WERI-Rb-1 (cell line): ENCODE measurements at regions not wholly inside any gene's neighbourhood (a gene's known extent, or its start where the extent isn't known, plus 50 kb on each side); places are given as distances from the start of the nearest gene placed in this dataset.

Experiments
- DNase-seq: peaks from one replicate; pipeline ENCODE4 v3.0.0-alpha.2; 2020
- H3K27ac ChIP-seq: fragments of 250-450 bp; sonication (Bioruptor Pico); 2 replicates; pipeline ENCODE4 v1.5.1; 2020; ENCODE audit warnings: mild to moderate bottlenecking, moderate library complexity
- H3K27me3 ChIP-seq: fragments of 250-450 bp; sonication (Bioruptor Pico); 2 replicates; pipeline ENCODE4 v1.5.1; 2021; ENCODE audit warnings: mild to moderate bottlenecking, low read depth, moderate library complexity; ENCODE audit not compliant: insufficient read depth, severe bottlenecking
- H3K36me3 ChIP-seq: fragments of 250-450 bp; sonication (Bioruptor Pico); 2 replicates; pipeline ENCODE4 v1.5.1; 2020; ENCODE audit warnings: mild to moderate bottlenecking, moderate library complexity
- H3K4me3 ChIP-seq: 2 replicates; pipeline ENCODE4 v1.5.1; 2011; ENCODE audit warnings: low read depth, mild to moderate bottlenecking, control low read depth, low read length
- H3K9me3 ChIP-seq: fragments of 250-450 bp; sonication (Bioruptor Pico); 2 replicates; pipeline ENCODE4 v1.5.1; 2021; ENCODE audit warnings: mild to moderate bottlenecking, moderate library complexity; ENCODE audit not compliant: severe bottlenecking
- TF ChIP-seq, protein P1 (sequence below): IDR thresholded peaks from 2 replicates; pipeline ENCODE4 v1.5.1; 2011; ENCODE audit warnings: low read depth, mild to moderate bottlenecking, control low read depth, inconsistent platforms, low read length

DNA sequence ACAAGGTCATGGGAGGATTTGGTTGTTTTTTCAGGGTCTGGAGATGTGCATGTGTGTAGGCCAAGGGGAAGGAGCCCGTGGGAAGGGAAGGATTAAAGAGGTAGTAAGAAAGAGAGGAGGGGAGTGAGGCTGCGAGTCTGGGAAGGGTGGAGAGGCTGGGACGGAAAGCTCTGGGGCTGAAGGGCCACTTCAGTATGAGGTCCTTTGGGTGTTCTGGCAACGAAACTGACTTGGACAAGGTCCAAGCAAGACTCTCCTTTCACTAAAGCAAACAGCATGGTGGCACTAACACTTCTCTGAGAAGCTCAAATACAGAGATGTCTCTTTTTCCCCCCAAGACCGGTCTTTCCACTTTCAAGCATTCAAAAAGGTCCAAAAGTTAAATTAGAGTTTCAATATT, 394.5 kb downstream of the ARHGEF28 start:
- Histone ChIP-seq H3K36me3 (no peaks in the 10 kb centered on the region), H3K27me3 (no peaks in the 10 kb centered on the region), H3K27ac (no peak overlapping the region), H3K9me3 (peaks cover 3% of the 10 kb centered on the region), H3K4me3 (no peak overlapping the region)
- TF ChIP-seq, protein P1, sequence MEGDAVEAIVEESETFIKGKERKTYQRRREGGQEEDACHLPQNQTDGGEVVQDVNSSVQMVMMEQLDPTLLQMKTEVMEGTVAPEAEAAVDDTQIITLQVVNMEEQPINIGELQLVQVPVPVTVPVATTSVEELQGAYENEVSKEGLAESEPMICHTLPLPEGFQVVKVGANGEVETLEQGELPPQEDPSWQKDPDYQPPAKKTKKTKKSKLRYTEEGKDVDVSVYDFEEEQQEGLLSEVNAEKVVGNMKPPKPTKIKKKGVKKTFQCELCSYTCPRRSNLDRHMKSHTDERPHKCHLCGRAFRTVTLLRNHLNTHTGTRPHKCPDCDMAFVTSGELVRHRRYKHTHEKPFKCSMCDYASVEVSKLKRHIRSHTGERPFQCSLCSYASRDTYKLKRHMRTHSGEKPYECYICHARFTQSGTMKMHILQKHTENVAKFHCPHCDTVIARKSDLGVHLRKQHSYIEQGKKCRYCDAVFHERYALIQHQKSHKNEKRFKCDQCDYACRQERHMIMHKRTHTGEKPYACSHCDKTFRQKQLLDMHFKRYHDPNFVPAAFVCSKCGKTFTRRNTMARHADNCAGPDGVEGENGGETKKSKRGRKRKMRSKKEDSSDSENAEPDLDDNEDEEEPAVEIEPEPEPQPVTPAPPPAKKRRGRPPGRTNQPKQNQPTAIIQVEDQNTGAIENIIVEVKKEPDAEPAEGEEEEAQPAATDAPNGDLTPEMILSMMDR: no peak
- DNase-seq: no peak

- H3K27ac ChIP-seq: no peak overlapping the region
- DNase-seq: no peak
- H3K4me3 ChIP-seq: no peak overlapping the region
- no peaks in the 10 kb centered on the region for H3K27me3 ChIP-seq
- H3K36me3 ChIP-seq: no peaks in the 10 kb centered on the region
- TF ChIP-seq, protein P1: no peak
- peaks cover 3% of the 10 kb centered on the region for H3K9me3 ChIP-seq
These were observed 393.9 kb downstream of the ARHGEF28 start for GRCh38 chr5:74019923-74020322.

- H3K27ac ChIP-seq: no peak overlapping the region
- no peak overlapping the region for H3K4me3 ChIP-seq
- H3K36me3 ChIP-seq: no peaks in the 10 kb centered on the region
- peaks cover 3% of the 10 kb centered on the region for H3K9me3 ChIP-seq
- TF ChIP-seq, protein P1: no peak
- H3K27me3 ChIP-seq: no peaks in the 10 kb centered on the region
- DNase-seq: no peak
These were observed 391.8 kb downstream of the ARHGEF28 start for GRCh38 chr5:74017786-74018211.

DNA sequence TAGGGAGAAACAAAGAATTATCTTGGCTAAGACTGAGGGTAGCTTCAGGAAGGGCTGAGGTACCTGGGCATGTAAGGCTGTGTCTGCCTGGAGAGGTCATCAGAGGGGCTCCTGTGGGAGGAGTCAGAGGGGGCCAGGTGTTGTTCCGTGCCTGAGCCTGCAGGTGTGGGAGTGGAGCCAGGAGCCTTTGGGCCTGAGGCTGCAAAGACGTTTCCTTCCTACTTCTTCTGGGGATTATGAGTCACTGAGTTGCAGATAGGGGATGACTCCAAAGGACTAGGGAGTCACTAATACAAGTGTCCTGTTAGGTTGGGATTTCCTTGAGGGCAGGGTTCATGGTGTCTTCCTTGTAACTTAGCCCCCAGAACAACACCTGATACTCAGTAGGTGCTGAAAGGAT, 391.1 kb downstream of the ARHGEF28 start:
- no peaks in the 10 kb centered on the region for H3K27me3 ChIP-seq
- no peak overlapping the region for H3K4me3 ChIP-seq
- DNase-seq: no peak
- H3K9me3 ChIP-seq: peaks cover 3% of the 10 kb centered on the region
- no peaks in the 10 kb centered on the region for H3K36me3 ChIP-seq
- no peak overlapping the region for H3K27ac ChIP-seq
- TF ChIP-seq, protein P1: no peak

- no peak overlapping the region for H3K4me3 ChIP-seq
- H3K9me3 ChIP-seq: peaks cover 3% of the 10 kb centered on the region
- TF ChIP-seq, protein P1: peak; percentile 44; the same call in 1 of the 2 replicates
- H3K27me3 ChIP-seq: no peaks in the 10 kb centered on the region
- H3K27ac ChIP-seq: no peak overlapping the region
- no peaks in the 10 kb centered on the region for H3K36me3 ChIP-seq
- no peak for DNase-seq
These were observed 390.4 kb downstream of the ARHGEF28 start for GRCh38 chr5:74016373-74016772.

GRCh38 chr5:74015716-74016115, 389.7 kb downstream of the ARHGEF28 start:
- TF ChIP-seq, protein P1: no peak
- Histone ChIP-seq H3K9me3 (peaks cover 3% of the 10 kb centered on the region), H3K4me3 (no peak overlapping the region), H3K27ac (no peak overlapping the region), H3K27me3 (no peaks in the 10 kb centered on the region), H3K36me3 (no peaks in the 10 kb centered on the region)
- DNase-seq: no peak
